K562 (cell line): ENCODE measurements at regions not wholly inside any gene's neighbourhood (a gene's known extent, or its start where the extent isn't known, plus 50 kb on each side); places are given as distances from the start of the nearest gene placed in this dataset.

Source experiments
- ATAC-seq: fragments of 200-7000 bp; cut with Tn5 transposase; 3 replicates; pipeline ENCODE4 v1.9.1; 2020; ENCODE audit warnings: moderate library complexity
- BruUV-seq: library from RNA; stranded (reverse); fragments of 400-500 nt; replicated peaks from 2 replicates; lab custom pipeline; 2021; lab: Mats Ljungman, UMichigan
- CTCF ChIA-PET: fragments of 300-600 bp; formaldehyde crosslinking; extraction: SDS; loops from one replicate; lab custom pipeline; 2021; ENCODE audit warnings: low intra/inter-chr PET ratio; lab: Yijun Ruan, JAX
- POLR2A ChIA-PET: fragments of 300-600, 350-650 bp; sonication (Branson Sonifier 250); formaldehyde crosslinking; extraction: SDS; loops from one replicate; lab custom pipeline; 2021; ENCODE audit warnings: antibody characterized with exemption, inconsistent platforms; lab: Yijun Ruan, JAX
- DNase-seq, 4 experiments: peaks; one replicate each; pipeline versions ENCODE4 v3.0.0 to v3.0.0-alpha.2; 2011 to 2018; ENCODE audit warnings: low spot score in 3 of 4, mixed read lengths in 3 of 4; ENCODE audit errors: extremely low read depth in 1 of 4
- FAIRE-seq: peaks from 2 replicates; lab custom pipeline; 2011; peaks lifted over from hg19 to GRCh38; lab: Jason Lieb, UNC
- H2AFZ ChIP-seq: 2 replicates; pipeline ENCODE4 v1.6.0; 2011; ENCODE audit warnings: low read depth, low read length, control low read depth, inconsistent platforms
- H3K27ac ChIP-seq: fragments of 200-600 bp; 3 replicates; pipeline ENCODE4 v1.8.0; 2011; ENCODE audit warnings: low read depth, mild to moderate bottlenecking, control low read depth, inconsistent platforms, low read length, moderate library complexity, mixed read lengths; ENCODE audit errors: extremely low read depth
- H3K27me3 ChIP-seq, 2 experiments: fragments of 300-600 bp in 1 of 2; 2 replicates in 1 of 2; 3 replicates in 1 of 2; pipeline versions ENCODE4 v1.6.0 to v1.8.0; 2011; ENCODE audit warnings: inconsistent platforms in 2 of 2, low read length in 2 of 2, mild to moderate bottlenecking in 1 of 2, mixed read lengths in 1 of 2, moderate library complexity in 1 of 2; ENCODE audit not compliant: control insufficient read depth in 2 of 2, insufficient read depth in 2 of 2
- H3K36me3 ChIP-seq: fragments of 300-600 bp; 3 replicates; pipeline ENCODE4 v1.8.0; 2011; ENCODE audit warnings: mild to moderate bottlenecking, low read length, inconsistent platforms; ENCODE audit not compliant: control insufficient read depth, insufficient read depth
- H3K4me1 ChIP-seq, 2 experiments: fragments of 200-600 bp in 1 of 2; replicated peaks in 1 of 2; 2 replicates in 1 of 2; 3 replicates in 1 of 2; pipeline versions ENCODE4 v1.5.1 to v1.8.0; 2011; ENCODE audit warnings: inconsistent platforms in 2 of 2, low read length in 2 of 2, mild to moderate bottlenecking in 1 of 2, mixed read lengths in 1 of 2, moderate library complexity in 1 of 2; ENCODE audit not compliant: control insufficient read depth in 2 of 2, insufficient read depth in 2 of 2
- H3K4me2 ChIP-seq: 2 replicates; pipeline ENCODE4 v1.6.1; 2011; ENCODE audit warnings: low read length, control low read depth, inconsistent platforms, mixed read lengths; ENCODE audit not compliant: insufficient read depth
- H3K4me3 ChIP-seq: fragments of 200-600 bp; sonication (generic), shearing (Covaris generic); 2 replicates; pipeline ENCODE4 v1.5.1; 2016; ENCODE audit warnings: control low read depth, inconsistent platforms
- H3K79me2 ChIP-seq: fragments of 200-600 bp; 3 replicates; pipeline ENCODE4 v1.8.0; 2011; ENCODE audit warnings: low read length, inconsistent platforms; ENCODE audit not compliant: control insufficient read depth, insufficient read depth
- H3K9ac ChIP-seq, 2 experiments: 2 replicates each; pipeline versions ENCODE4 v1.6.0 to v1.6.1; 2011; ENCODE audit warnings: low read depth in 2 of 2, low read length in 2 of 2, control low read depth in 1 of 2, inconsistent platforms in 1 of 2, mild to moderate bottlenecking in 1 of 2, mixed read lengths in 1 of 2; ENCODE audit not compliant: insufficient read depth in 1 of 2
- H3K9me1 ChIP-seq: one replicate; pipeline ENCODE4 v1.6.0; 2011; ENCODE audit warnings: inconsistent platforms, mild to moderate bottlenecking, low read length, moderate library complexity; ENCODE audit not compliant: control insufficient read depth, insufficient read depth
- H3K9me3 ChIP-seq: replicated peaks from 2 replicates; pipeline ENCODE4 v1.5.1; 2011; ENCODE audit warnings: low read depth, low read length, inconsistent platforms; ENCODE audit not compliant: control insufficient read depth, insufficient read depth
- H4K20me1 ChIP-seq: replicated peaks from 2 replicates; pipeline ENCODE4 v1.6.1; 2011; ENCODE audit warnings: low read length, inconsistent platforms, mixed read lengths; ENCODE audit not compliant: control insufficient read depth, insufficient read depth
- BACH1 ChIP-seq: fragments of 200-800 bp; sonication (Bioruptor generic); IDR thresholded peaks from 2 replicates; pipeline ENCODE4 v1.6.1; 2016; ENCODE audit warnings: missing genetic modification characterization, missing compliant biosample characterization
- ETV6 ChIP-seq, 3 experiments: fragments of 150-350 bp in 1 of 3; sonication (generic) in 1 of 3; formaldehyde crosslinking in 1 of 3; IDR thresholded peaks; 2 replicates each; pipeline versions ENCODE4 v1.6.1 to v1.8.0; 2014 to 2022; ENCODE audit warnings: borderline replicate concordance in 2 of 3, low read depth in 2 of 3, antibody characterized with exemption in 1 of 3, low read length in 1 of 3, mild to moderate bottlenecking in 1 of 3, missing genetic modification reagents in 1 of 3
- HDGF ChIP-seq: fragments of 450-650 bp; IDR thresholded peaks from 2 replicates; pipeline ENCODE4 v1.6.1; 2016
- HNRNPK ChIP-seq: fragments of 200-400 bp; formaldehyde crosslinking; IDR thresholded peaks from one replicate; pipeline ENCODE4 v1.6.1; 2018; ENCODE audit warnings: mild to moderate bottlenecking, low read depth, low read length; ENCODE audit not compliant: poor library complexity, severe bottlenecking
- ZNF518B ChIP-seq: fragments of 250-450 bp; sonication (Bioruptor Pico); IDR thresholded peaks from 2 replicates; pipeline ENCODE4 v1.5.0; 2021; ENCODE audit warnings: mild to moderate bottlenecking, moderate library complexity
- WGBS: fragments of 100-300 bp; shearing (Covaris generic); methylation state at CpG from one replicate; pipeline ENCODE4 v1.1.6; 2016; ENCODE audit warnings: low coverage, mixed read lengths; ENCODE audit not compliant: insufficient coverage; ENCODE audit errors: missing lambda C conversion rate; 5-methylcytosine and 5-hydroxymethylcytosine counted together
- in situ Hi-C: fragments of 300-500 bp; cut with MboI; formaldehyde crosslinking; loops from 4 replicates; pipeline ENCODE4 v1.15.0; 2018; ENCODE audit warnings: inconsistent platforms, mixed read lengths
- intact Hi-C: fragments of 100-400 bp; cut with micrococcal nuclease; formaldehyde crosslinking; loops from 2 replicates; pipeline ENCODE4 v1.14.2; 2022
- TF ChIP-seq, protein P1 (sequence below): fragments of 450-650 bp; IDR thresholded peaks from 2 replicates; pipeline ENCODE4 v1.6.1; 2014; ENCODE audit warnings: low read depth, mild to moderate bottlenecking, moderate library complexity, borderline replicate concordance
- TF ChIP-seq, protein P2 (sequence below): sonication (generic); formaldehyde crosslinking; IDR thresholded peaks from 2 replicates; pipeline ENCODE4 v1.8.0; 2022; ENCODE audit warnings: mild to moderate bottlenecking, missing genetic modification reagents

DNA sequence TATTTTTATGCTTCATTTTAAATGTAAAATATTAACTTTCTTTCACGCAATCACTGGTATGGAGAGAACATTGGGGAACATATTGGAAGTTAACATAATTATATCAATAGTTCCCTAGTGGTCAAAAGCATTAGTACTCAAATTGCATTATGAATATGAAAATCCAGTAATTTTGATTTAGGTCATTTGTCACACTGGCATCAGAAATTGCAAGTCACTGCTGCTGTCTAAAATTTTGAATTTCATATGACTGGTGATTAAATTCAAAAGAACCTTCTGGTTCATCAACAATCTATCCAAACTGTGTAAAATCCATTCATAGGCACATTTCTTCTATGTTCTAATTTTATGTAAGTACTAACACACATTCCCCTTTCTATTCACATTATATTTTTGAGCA is 2235.7 kb upstream of the PCDH20 start:
- H3K27me3 ChIP-seq: no peaks in the 10 kb centered on the region
- H3K9ac ChIP-seq: no peak overlapping the region
- WGBS: 0% methylated on average over 1 of the region's 1 CpG
- FAIRE-seq: no peak
- TF ChIP-seq, protein P1, sequence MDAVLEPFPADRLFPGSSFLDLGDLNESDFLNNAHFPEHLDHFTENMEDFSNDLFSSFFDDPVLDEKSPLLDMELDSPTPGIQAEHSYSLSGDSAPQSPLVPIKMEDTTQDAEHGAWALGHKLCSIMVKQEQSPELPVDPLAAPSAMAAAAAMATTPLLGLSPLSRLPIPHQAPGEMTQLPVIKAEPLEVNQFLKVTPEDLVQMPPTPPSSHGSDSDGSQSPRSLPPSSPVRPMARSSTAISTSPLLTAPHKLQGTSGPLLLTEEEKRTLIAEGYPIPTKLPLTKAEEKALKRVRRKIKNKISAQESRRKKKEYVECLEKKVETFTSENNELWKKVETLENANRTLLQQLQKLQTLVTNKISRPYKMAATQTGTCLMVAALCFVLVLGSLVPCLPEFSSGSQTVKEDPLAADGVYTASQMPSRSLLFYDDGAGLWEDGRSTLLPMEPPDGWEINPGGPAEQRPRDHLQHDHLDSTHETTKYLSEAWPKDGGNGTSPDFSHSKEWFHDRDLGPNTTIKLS: no peak
- no peak overlapping the region for H2AFZ ChIP-seq
- BruUV-seq: no TSS peak
- DNase-seq: no peak
- no peaks in the 10 kb centered on the region for H3K36me3 ChIP-seq
- in situ Hi-C loops: no loop called here
- H3K4me2 ChIP-seq: no peak overlapping the region
- ATAC-seq: no peak
- no peaks in the 10 kb centered on the region for H3K9me3 ChIP-seq
- CTCF ChIA-PET: no interaction called here
- H3K4me3 ChIP-seq: no peak overlapping the region
- POLR2A ChIA-PET: interaction anchor here (0.7 kb wide), 1 partner anchor 108 kb away, joined by 3 read pairs; no protein-coding TSS in a partner anchor
- no peaks in the 10 kb centered on the region for H3K9me1 ChIP-seq
- intact Hi-C loops: no loop called here
- H3K4me1 ChIP-seq: no peaks in the 10 kb centered on the region
- no peaks in the 10 kb centered on the region for H3K79me2 ChIP-seq
- no peak overlapping the region for H3K27ac ChIP-seq
- H4K20me1 ChIP-seq: no peaks in the 10 kb centered on the region

DNA sequence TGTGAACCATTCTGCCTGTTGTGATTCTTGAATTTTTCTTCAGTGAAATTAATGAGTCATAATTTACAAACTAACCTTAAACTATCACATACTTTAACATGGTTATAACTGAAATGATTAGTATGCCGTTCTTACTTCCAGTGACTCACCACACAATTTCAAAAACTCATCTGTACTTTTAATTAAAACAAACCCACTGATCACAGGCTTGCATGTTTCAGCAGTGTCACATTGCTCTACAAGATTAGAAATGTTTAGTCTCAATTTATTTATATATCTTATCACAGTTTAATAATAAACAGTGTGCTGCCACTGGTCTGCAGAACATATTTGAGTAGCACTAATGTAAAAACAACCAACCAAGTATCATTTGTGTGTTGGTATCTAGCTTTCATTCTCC is 2227.9 kb upstream of the PCDH20 start:
- FAIRE-seq (no peak), DNase-seq (no peak), ATAC-seq (no peak)
- CTCF ChIA-PET: no interaction called here
- Histone ChIP-seq H3K4me1 (no peaks in the 10 kb centered on the region), H2AFZ (no peak overlapping the region), H3K4me3 (no peak overlapping the region), H3K27ac (no peak overlapping the region), H3K79me2 (no peaks in the 10 kb centered on the region), H4K20me1 (no peaks in the 10 kb centered on the region), H3K9me1 (no peaks in the 10 kb centered on the region), H3K9me3 (no peaks in the 10 kb centered on the region), H3K4me2 (no peak overlapping the region), H3K36me3 (no peaks in the 10 kb centered on the region), H3K27me3 (no peaks in the 10 kb centered on the region), H3K9ac (no peak overlapping the region)
- BruUV-seq: no TSS peak
- in situ Hi-C loops: no loop called here
- 0% methylated on average over 1 of the region's 1 CpG for WGBS
- intact Hi-C loops: no loop called here
- POLR2A ChIA-PET: no interaction called here
- TF ChIP-seq, protein P2, sequence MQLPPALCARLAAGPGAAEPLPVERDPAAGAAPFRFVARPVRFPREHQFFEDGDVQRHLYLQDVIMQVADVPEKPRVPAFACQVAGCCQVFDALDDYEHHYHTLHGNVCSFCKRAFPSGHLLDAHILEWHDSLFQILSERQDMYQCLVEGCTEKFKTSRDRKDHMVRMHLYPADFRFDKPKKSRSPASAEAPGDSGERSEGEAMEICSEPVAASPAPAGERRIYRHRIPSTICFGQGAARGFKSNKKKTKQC: no peak
- TF ChIP-seq BACH1 (no peak), HDGF (no peak), ZNF518B (CRISPR knock-in tag) (no peak), ETV6 (IDR thresholded peaks at IDR 0.05; ENCODE audit: borderline replicate concordance in 1 of 2, low read depth in 2 of 2, low read length in 1 of 2) (no peak), ETV6 (CRISPR knock-in tag; IDR thresholded peaks at IDR 0.05; ENCODE audit: borderline replicate concordance) (no peak), HNRNPK (no peak)
